Fibroblast of the aortic adventitia (primary cell): ENCODE measurements at regions not wholly inside any gene's neighbourhood (a gene's known extent, or its start where the extent isn't known, plus 50 kb on each side); places are given as distances from the start of the nearest gene placed in this dataset. TPM values are rescaled to one million over a fixed set of nuclear protein-coding genes. Genes with fewer than 3 reads are reported as not detected.

Experiments
- small RNA-seq: library from RNA; depleted of rRNA; stranded (forward); fragments of <200 nt; gene quantifications from one replicate; pipeline ENCODE3, GENCODE V24; 2012

Small RNA genes lying in the stretch of these regions (small RNA-seq; reads per million reads assigned to genes)
- not detected for gene RF00019
